ENCODE measurements at regions not wholly inside any gene's neighbourhood (a gene's known extent, or its start where the extent isn't known, plus 50 kb on each side); places are given as distances from the start of the nearest gene placed in this dataset.

GRCh38 chr10:33967606-33968120 is 633.2 kb upstream of the NRP1 start:
- H3K27me3 ChIP-seq (ENCODE audit: insufficient read depth, low read length): no peaks in the 10 kb centered on the region
- H3K27ac Mint-ChIP-seq: no peak overlapping the region
- TF ChIP-seq, protein P1, sequence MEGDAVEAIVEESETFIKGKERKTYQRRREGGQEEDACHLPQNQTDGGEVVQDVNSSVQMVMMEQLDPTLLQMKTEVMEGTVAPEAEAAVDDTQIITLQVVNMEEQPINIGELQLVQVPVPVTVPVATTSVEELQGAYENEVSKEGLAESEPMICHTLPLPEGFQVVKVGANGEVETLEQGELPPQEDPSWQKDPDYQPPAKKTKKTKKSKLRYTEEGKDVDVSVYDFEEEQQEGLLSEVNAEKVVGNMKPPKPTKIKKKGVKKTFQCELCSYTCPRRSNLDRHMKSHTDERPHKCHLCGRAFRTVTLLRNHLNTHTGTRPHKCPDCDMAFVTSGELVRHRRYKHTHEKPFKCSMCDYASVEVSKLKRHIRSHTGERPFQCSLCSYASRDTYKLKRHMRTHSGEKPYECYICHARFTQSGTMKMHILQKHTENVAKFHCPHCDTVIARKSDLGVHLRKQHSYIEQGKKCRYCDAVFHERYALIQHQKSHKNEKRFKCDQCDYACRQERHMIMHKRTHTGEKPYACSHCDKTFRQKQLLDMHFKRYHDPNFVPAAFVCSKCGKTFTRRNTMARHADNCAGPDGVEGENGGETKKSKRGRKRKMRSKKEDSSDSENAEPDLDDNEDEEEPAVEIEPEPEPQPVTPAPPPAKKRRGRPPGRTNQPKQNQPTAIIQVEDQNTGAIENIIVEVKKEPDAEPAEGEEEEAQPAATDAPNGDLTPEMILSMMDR (conservative IDR thresholded peaks at IDR 0.05): no peak
- no peak overlapping the region for H3K4me2 ChIP-seq (ENCODE audit: insufficient read depth, insufficient read length, low read length)
- no peak overlapping the region for H3K9ac ChIP-seq (ENCODE audit: extremely low read depth, insufficient read length, low read length)
- no peak for DNase-seq
- H2BK20ac ChIP-seq (ENCODE audit: low read depth, low read length, poor library complexity, severe bottlenecking): no peak overlapping the region
- no peak overlapping the region for H2AFZ ChIP-seq (ENCODE audit: low read length)
- no peak overlapping the region for H4K91ac ChIP-seq (ENCODE audit: insufficient read length, low read depth, low read length)
- no CpG with 5 or more reads among the region's 5 CpGs for WGBS (ENCODE audit: extremely low coverage, insufficient read length, low lambda C conversion rate)
- H3K23me2 ChIP-seq (ENCODE audit: insufficient read length, low read depth, low read length, poor library complexity, severe bottlenecking): no peaks in the 10 kb centered on the region
- H4K5ac ChIP-seq (ENCODE audit: insufficient read length, low read depth, low read length): no peak overlapping the region
- no peak overlapping the region for H3K23ac ChIP-seq (ENCODE audit: insufficient read length, low read depth, low read length)
- no peak overlapping the region for H2AK5ac ChIP-seq (ENCODE audit: insufficient read length, low read length)
- no peak overlapping the region for H2BK120ac ChIP-seq (ENCODE audit: low read depth, low read length, poor library complexity, severe bottlenecking)
- H4K20me1 ChIP-seq (ENCODE audit: control insufficient read depth, insufficient read depth, insufficient read length): no peaks in the 10 kb centered on the region
- peaks cover 0 to 2% of the 10 kb centered on the region in 2 experiments; a peak in 1 of 5 replicates for H3K9me3 Mint-ChIP-seq
- H4K8ac ChIP-seq (replicated peaks; ENCODE audit: insufficient read length, low read depth, low read length): no peak overlapping the region
- H3K56ac ChIP-seq (ENCODE audit: insufficient read length, low read depth, low read length): no peak overlapping the region
- no peak overlapping the region for H3T11ph ChIP-seq (ENCODE audit: low read length)
- no peaks in the 10 kb centered on the region for H3K9me3 ChIP-seq (ENCODE audit: control insufficient read depth, low read depth, low read length)
- no peak overlapping the region for H2BK15ac ChIP-seq (ENCODE audit: low read depth, low read length)
- H3K4ac ChIP-seq (ENCODE audit: low read depth, low read length): no peak overlapping the region
- H2BK12ac ChIP-seq (ENCODE audit: insufficient read length, low read depth, low read length): no peak overlapping the region
- H2BK5ac ChIP-seq (ENCODE audit: insufficient read length, low read length): no peak overlapping the region
- no peaks in the 10 kb centered on the region for H3K36me3 Mint-ChIP-seq (ENCODE audit: insufficient read depth in 1 of 3, low read depth in 3 of 3)
- no peak overlapping the region for H3K14ac ChIP-seq (ENCODE audit: insufficient read depth, low read length)
- no peaks in the 10 kb centered on the region for H3K4me1 ChIP-seq (ENCODE audit: insufficient read depth, low read length)
- H3K18ac ChIP-seq (ENCODE audit: insufficient read length, low read depth, low read length): no peak overlapping the region
- H3K27ac ChIP-seq (ENCODE audit: insufficient read length, low read depth, low read length): no peak overlapping the region
- H3K79me1 ChIP-seq (ENCODE audit: insufficient read depth, low read depth, low read length, poor library complexity, severe bottlenecking): no peaks in the 10 kb centered on the region
- H3K79me2 ChIP-seq (ENCODE audit: insufficient read depth, low read length): no peaks in the 10 kb centered on the region
- H3K4me3 Mint-ChIP-seq: no peak overlapping the region
- H3K27me3 Mint-ChIP-seq (ENCODE audit: low read depth): no peaks in the 10 kb centered on the region
- no peaks in the 10 kb centered on the region for H3K4me1 Mint-ChIP-seq

Measured in H9 (cell line).